Vagina (tissue), 2 donors: ENCODE measurements at regions not wholly inside any gene's neighbourhood (a gene's known extent, or its start where the extent isn't known, plus 50 kb on each side); places are given as distances from the start of the nearest gene placed in this dataset.

Source experiments
- POLR2A ChIP-seq, 2 donors: fragments of 450-650 bp; IDR thresholded peaks; one replicate each; pipeline ENCODE4 v1.6.1; 2017; ENCODE audit warnings: antibody characterized with exemption in 2 of 2, mild to moderate bottlenecking in 2 of 2, moderate library complexity in 2 of 2
- POLR2AphosphoS5 ChIP-seq, 2 donors: sonication (generic); formaldehyde crosslinking; IDR thresholded peaks; one replicate each; pipeline ENCODE4 v1.9.0; 2017; ENCODE audit warnings: antibody characterized with exemption in 2 of 2, mild to moderate bottlenecking in 2 of 2, low read depth in 1 of 2; ENCODE audit not compliant: insufficient read depth in 1 of 2
- TF ChIP-seq, protein P1 (sequence below), 3 experiments: fragments of 450-650 bp in 2 of 3; fragments of 200-600 bp in 1 of 3; sonication (generic) in 1 of 3; IDR thresholded peaks; one replicate each; pipeline ENCODE4 v1.5.1; 2017 to 2019; ENCODE audit warnings: antibody characterized with exemption in 3 of 3, mild to moderate bottlenecking in 2 of 3, moderate library complexity in 2 of 3

DNA sequence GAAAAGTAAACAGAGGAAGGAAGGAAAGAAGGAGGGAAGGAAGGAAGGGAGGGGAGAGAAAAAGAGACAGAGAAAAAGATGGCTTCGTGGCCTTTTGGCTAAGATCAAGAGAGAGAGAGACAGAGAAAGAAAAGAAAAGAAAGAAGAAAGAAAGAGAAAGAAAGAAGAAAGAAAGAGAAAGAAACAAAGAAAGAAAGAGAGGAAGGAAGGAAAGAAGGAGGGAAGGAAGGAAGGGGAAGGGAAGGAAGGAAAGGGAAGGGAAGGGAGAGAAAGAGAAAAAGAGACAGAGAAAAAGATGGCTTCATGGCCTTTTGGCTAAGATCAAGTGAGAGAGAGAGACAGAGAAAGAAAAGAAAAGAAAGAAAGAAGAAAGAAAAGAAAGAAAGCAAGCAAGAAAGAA lies 91.4 kb downstream of the PRLHR start:
- no peak for TF ChIP-seq POLR2A (IDR thresholded peaks at IDR 0.05)
- TF ChIP-seq, protein P1, sequence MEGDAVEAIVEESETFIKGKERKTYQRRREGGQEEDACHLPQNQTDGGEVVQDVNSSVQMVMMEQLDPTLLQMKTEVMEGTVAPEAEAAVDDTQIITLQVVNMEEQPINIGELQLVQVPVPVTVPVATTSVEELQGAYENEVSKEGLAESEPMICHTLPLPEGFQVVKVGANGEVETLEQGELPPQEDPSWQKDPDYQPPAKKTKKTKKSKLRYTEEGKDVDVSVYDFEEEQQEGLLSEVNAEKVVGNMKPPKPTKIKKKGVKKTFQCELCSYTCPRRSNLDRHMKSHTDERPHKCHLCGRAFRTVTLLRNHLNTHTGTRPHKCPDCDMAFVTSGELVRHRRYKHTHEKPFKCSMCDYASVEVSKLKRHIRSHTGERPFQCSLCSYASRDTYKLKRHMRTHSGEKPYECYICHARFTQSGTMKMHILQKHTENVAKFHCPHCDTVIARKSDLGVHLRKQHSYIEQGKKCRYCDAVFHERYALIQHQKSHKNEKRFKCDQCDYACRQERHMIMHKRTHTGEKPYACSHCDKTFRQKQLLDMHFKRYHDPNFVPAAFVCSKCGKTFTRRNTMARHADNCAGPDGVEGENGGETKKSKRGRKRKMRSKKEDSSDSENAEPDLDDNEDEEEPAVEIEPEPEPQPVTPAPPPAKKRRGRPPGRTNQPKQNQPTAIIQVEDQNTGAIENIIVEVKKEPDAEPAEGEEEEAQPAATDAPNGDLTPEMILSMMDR (IDR thresholded peaks at IDR 0.05), result no peak
- no peak for TF ChIP-seq POLR2AphosphoS5 (IDR thresholded peaks at IDR 0.05; ENCODE audit: insufficient read depth in 1 of 2, low read depth in 1 of 2)
